GM21825 (cell line): ENCODE measurements at regions not wholly inside any gene's neighbourhood (a gene's known extent, or its start where the extent isn't known, plus 50 kb on each side); places are given as distances from the start of the nearest gene placed in this dataset.

Experiments used
- ATAC-seq: cut with Tn5 transposase; IDR thresholded peaks from one replicate; pipeline ENCODE4 v1.9.1; 2021; ENCODE audit warnings: mild to moderate bottlenecking, moderate library complexity; ENCODE audit not compliant: unreplicated experiment

- ATAC-seq, result no peak
These were observed 268.9 kb downstream of the MRPL39 start for GRCh38 chr21:25338415-25338814.

- no peak for ATAC-seq
These were observed 273.1 kb downstream of the MRPL39 start for GRCh38 chr21:25334046-25334730.

DNA sequence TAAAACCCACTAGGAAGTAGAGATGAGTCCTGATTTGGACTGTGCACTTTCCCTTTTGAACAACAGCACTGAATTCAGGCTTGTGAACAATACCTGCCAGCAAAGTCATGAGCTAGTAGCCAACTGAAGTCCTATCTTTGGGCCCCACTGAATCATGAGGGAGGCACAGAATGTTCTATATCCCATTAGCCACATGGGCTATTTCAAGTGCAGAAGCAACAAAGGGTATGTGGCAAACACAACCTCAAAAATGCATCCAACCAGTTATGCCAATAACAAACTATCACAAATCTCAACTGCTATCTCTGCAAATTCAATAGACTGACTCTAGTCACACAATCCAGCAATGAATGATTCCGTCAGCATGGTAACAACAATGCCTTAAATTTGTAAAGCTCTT is 276.0 kb downstream of the MRPL39 start:
- ATAC-seq, result no peak

- no peak for ATAC-seq
These were observed 277.0 kb downstream of the MRPL39 start for GRCh38 chr21:25330266-25330665.

GRCh38 chr21:25329227-25329825 is 278.0 kb downstream of the MRPL39 start:
- no peak for ATAC-seq

DNA sequence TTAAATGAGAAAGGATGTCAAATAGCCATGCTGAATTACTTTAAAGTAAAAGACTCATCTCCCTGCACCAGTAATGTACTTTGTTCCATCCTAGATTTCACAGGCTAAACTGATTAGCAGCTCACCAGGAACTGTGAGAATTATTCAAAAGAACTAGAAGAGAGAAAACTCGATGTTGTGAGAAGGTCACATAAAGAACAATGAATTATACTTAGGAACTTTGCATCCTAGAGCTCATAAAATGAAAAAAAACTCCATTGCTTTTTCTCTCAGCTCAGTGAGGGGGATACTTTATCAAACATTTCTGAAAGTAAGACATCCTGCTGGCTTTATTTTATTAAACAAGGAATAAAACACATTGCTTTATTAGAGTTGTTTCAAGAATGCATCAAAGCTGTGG is 278.5 kb downstream of the MRPL39 start:
- ATAC-seq, result no peak

DNA sequence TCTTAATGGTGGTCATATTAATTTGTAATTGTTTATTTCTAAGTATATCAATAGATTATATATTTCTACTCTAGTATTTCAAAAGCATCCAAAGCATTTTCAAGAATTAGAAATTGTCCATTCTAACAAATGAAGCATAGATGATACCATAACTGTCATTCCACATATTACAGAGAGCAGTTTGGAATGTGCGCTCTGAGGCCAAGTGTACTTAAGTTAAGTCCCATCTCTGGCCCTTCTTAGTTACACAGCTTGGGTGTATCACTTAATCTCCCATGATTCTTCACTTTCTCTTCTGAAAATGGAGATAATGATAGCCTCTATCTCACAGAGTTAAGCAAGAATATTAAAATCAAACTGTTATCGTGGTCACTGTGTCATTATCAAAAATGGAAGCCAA is 281.1 kb downstream of the MRPL39 start:
- ATAC-seq, result no peak

GRCh38 chr21:25324666-25325065 is 282.6 kb downstream of the MRPL39 start:
- ATAC-seq, result no peak

- ATAC-seq, result no peak
These were observed 283.8 kb downstream of the MRPL39 start for GRCh38 chr21:25323356-25323949.

GRCh38 chr21:25314247-25314646 is 293.0 kb downstream of the MRPL39 start:
- no peak for ATAC-seq

GRCh38 chr21:25313829-25314228 is 293.5 kb downstream of the MRPL39 start:
- no peak for ATAC-seq

- ATAC-seq, result no peak
These were observed 299.8 kb downstream of the MRPL39 start for GRCh38 chr21:25307489-25307888.

- ATAC-seq, result no peak
These were observed 302.7 kb downstream of the MRPL39 start for GRCh38 chr21:25304611-25305010.

- ATAC-seq, result no peak
These were observed 306.6 kb downstream of the MRPL39 start for GRCh38 chr21:25300632-25301031.

DNA sequence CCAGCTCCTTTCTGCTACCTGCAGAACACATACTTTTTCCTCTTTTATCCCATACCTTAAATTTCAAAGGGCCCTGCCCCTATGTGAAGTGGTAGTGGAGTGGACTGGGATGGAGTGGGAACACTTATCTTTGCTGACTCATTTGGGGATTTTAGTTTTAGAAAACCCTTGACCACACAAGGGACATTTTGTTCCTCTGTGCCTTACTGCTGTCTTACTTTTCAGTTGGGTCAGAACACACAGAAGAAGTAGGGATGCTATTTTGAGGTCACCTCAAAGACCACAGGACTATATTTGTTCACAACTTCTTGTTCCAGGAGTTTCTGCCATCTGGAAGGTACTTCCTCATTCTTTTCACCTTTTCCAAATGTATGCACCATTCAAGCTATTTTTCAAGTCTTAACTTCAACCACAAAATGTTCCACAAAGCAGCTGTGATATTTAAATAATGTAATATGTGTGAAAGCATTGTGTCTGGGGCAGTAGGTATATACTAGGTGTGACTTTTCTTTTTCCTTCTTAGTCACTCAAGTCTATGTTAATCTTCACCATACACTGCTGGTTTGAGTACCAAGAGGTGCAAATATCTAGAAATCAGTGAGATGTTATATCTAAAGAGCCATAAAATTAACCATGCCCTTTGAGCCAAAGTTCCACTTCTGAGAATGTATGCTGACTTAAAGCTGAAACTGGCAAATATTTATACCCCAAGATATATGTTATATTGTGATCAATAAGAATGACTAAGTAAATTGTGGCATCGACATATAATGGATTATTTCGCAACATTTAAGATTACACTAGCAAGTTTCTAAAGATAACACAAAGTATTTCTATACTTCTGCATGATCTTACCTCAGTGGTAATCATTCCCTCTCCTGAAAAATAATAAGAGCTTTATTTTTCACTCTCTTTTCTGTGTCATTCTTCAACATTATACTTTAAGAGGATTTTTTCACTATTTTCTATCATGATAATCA is 308.5 kb downstream of the MRPL39 start:
- peak; percentile 88 for ATAC-seq

GRCh38 chr21:25297117-25297516 is 310.2 kb downstream of the MRPL39 start:
- no peak for ATAC-seq

- ATAC-seq, result no peak
These were observed 311.0 kb downstream of the MRPL39 start for GRCh38 chr21:25296252-25296651.

DNA sequence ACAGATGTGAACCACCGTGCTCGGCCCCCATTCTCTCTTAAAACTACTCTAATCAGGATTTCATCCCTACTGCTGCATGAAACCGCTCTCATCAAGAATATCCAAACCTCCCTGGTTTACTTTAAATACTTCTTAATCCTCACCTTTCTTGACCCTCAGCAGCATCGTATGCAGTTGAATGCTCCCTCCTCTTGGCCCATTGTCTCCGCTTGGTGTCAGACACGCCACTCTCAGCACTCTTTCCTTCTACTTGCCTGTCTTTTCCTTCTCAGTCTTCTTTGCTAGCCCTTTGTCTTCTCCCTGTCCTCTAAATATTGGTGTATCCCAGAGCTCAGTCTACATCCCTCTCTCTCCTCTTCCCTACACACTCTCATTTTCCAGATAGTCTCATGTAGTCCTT is 314.9 kb downstream of the MRPL39 start:
- no peak for ATAC-seq

GRCh38 chr21:25283720-25284119 is 323.6 kb downstream of the MRPL39 start:
- no peak for ATAC-seq

DNA sequence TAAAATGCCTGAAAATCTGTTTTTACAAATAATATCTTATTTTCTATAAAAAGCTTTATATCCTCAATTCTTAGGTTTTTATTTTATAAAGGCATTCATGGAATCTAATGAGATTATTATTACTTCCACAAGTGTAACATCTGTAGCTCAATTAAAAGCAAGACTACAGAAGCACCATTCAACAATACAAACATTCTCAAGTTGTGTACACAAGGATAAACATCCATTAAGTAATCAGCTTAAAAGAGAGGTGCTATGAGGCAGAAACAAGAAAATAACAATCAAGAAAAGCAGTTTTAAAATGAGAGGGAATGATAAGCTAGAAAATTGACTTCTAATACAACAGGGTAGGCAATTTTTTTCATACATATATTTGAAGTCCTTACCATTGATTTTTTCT is 326.1 kb downstream of the MRPL39 start:
- no peak for ATAC-seq

DNA sequence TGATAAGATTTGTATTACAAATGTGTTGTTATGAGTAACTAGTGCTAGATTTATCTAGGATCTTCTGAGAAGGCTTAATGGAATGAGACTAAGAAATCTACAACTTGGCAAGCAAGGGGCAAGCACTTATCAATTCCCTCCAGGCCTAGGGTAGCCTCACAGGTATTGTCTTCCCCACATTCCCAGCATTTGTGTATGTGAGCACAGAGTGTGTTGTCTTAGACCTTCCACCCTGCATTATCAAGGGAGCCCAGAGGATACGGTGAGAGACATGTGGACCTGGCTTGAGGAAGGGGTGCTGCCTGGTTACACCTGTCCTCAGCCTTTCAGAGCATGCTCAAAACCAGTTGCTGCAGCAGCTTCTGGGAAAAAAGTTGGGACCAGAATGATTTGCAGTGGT is 327.2 kb downstream of the MRPL39 start:
- no peak for ATAC-seq
